NCI-H82 treated with DMSO at 0.1 percent for 48 hours (cell line): ENCODE measurements at regions not wholly inside any gene's neighbourhood (a gene's known extent, or its start where the extent isn't known, plus 50 kb on each side); places are given as distances from the start of the nearest gene placed in this dataset.
"Not testable (repeated sequence)": the region's sequence is repeated elsewhere in the genome, so short reads cannot be mapped to it uniquely, and the experiment has no call there.

Experiments
- DNase-seq: peaks from one replicate; lab custom pipeline; 2025; ENCODE audit not compliant: unreplicated experiment; lab: John Stamatoyannopoulos, UW

DNA sequence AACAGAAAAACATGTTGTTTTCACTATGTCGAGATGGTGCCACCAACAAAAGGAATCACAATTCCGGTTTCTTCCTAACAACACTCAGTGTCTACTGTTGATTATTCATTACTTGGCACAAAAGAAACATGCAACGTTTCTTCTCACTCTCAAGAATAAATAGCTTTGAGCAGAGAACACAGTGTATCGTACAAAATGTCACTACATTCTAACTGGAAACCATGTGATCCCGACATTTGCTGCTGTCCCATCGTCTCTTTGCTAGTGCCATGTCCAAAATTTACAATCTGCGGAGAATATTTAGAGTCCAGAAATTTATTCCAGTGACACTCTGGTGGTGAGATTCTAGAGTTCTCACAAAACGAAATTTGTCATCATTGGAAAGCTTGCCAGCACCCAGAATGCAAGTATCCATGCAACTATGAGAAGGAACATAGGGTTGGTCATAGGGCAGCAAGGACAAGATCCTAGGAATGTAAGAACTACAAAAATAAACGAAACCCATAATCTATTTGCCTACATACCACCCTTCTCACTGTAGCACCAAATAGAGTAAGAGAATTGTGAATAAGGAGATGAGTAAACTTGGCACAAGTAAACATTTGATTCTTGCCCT, 505.1 kb downstream of the LTN1 start:
- no peak for DNase-seq

DNA sequence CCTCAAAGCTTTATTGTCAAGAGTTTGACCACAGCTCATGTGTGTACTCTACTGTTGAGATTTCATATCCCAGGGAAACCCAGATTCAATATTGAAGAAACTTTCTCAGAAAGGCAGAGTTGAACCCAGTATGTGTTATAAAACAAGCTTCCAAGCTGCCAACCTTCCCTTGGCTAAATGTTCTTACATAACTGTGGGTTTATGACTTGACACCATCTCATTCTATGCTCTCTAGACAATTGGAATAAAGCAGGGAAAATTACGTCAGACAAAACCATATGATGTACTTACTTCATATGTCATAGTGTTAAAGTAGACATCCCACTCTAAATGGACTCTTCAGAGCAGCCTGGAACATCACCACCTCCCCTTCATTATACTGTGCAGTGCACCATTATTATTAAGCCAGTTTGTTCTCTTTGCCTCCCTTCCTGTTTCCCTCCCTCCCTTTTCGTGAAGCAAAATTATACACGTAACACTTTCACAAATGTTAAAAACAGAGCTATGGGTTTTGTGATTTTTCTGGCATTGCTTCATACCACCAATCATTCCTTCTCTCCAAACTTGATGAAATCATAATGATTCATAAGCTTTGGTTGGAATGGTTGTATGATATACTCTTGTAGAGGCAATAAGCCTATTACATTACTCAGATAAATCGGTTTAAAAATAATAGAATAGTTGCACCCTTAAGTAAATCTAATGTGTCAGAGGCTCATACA, 507.2 kb downstream of the LTN1 start:
- DNase-seq = no peak

DNA sequence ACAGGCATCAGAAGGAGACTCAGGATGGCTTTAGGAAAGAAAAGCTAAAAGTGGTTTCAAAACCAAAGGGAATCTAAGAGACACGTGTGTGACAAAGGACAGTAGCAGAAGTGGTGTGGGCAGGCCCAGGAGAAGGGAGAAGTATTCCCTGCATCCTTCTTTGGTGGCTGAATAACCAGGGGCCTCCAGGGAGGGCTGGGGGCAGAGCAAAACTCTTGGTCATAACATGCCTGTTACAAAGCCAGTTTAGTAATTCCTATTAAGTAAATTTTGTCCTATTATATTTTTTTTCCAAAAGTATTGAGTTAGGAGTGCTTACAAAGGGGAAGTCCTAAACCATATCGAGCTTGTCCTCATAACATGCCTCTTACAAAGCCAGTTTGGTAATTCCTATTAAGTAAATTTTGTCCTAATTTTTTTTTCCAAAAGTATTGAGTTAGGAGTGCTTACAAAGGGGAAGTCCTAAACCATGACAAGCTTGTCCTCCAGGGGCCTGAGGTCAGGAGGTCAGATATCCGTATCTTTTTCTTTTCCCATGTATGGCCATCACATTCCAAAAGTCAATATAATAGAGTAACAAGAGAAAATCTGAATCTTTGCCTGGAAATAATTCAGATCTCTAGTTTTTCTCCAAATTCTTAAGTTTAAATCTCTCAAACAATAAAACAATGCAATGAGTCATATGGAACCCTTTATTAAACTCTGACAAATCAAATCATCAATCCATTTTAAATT, 509.2 kb downstream of the LTN1 start:
- no peak for DNase-seq

GRCh38 chr21:28482657-28483056, 510.0 kb downstream of the LTN1 start:
- DNase-seq = no peak

DNA sequence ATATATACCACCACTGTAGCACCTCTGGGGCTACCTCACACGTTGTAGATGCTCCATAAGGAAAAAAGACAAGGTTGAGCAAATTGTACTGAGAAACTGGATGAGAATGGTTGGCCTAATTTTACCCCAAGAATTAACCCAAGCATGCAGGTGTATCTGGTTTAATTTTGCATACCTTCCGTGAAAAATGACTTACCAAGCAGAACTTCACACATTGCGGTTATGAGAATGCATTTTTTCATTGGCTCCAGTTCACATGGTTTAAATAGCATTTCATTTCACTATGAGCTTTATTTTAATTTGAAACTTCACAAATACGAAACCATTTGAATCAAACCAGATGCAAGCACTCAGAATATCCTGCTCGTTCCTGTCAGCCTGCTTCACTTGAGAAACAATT, 512.2 kb downstream of the LTN1 start:
- no peak for DNase-seq

- no peak for DNase-seq
Measured at GRCh38 chr21:28473530-28474220, 519.0 kb downstream of the LTN1 start.

- DNase-seq = not testable (repeated sequence)
Measured at GRCh38 chr21:28472543-28472942, 520.1 kb downstream of the LTN1 start.

DNA sequence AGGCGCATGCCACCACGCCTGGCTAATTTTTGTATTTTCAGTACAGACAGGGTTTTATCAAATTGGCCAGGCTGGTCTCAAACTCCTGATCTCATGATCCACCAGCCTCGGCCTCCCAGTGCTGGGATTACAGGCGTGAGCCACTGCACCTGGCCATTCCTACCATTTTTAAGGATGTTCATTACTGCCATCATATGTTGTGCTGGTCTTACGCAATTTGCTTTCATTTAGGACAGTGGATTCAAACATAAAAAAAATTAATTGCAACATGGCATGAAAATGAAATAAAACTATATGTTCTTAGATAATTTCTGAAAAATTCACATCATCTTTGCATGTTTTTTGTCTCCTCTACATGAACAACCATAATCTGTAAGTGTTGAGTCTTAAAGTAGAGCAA, 527.7 kb downstream of the LTN1 start:
- no peak for DNase-seq

- DNase-seq = no peak
Measured at GRCh38 chr21:28464095-28464494, 528.6 kb downstream of the LTN1 start.

DNA sequence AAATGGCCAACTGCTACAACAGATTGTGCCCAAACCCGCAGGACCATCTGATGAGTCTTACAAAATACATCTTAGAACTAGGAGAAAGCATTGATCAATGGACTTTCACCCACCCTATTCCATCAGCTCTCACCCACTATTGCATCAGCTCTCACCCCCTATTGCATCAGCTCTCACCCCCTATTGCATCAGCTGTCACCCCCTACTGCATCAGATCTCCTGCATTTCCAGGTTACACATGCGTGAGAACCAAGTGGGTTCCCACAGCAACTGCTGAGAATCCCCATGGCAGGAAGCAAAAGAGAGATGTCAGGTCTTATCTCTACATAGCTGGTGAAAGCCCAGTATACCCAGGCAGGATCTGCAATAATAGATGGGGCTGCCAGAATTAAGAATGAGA, 533.5 kb downstream of the LTN1 start:
- DNase-seq = no peak

DNA sequence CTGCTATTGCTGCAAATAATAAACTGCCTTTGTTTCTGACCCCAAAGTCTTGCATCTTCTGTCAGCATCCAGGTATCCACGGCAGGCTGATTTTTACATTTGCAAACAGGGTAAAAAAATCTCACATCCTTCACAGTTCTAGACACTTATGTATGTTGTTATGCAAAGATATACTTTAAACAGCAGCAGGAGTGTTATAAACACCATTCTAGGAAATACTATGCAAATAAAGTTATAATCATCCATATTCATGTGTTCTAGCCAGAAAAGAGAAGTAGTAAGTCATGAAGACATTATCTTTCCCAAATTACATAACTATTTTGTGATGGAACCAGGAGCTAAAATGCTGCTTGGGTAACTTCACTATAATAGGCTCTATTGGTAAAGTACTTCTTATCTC, 534.2 kb downstream of the LTN1 start:
- DNase-seq = no peak

DNA sequence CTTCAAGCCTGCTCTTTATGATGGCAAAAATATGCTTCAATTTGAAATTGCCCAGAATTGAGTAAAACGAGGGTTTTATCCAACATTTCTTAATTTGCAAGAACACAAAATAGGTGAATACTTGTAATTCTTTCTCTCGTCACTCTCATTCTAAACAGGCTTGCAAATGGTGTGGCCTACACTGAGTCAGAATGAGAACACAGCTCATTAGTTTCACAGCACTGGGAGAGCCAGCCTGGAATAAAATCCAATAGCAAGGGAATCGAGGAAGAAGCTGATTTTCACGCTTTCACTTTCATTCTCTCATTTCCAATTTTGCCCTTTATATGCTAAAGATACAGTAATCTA, 537.5 kb downstream of the LTN1 start:
- no peak for DNase-seq

- DNase-seq = no peak
Measured at GRCh38 chr21:28454564-28455252, 538.0 kb downstream of the LTN1 start.

DNA sequence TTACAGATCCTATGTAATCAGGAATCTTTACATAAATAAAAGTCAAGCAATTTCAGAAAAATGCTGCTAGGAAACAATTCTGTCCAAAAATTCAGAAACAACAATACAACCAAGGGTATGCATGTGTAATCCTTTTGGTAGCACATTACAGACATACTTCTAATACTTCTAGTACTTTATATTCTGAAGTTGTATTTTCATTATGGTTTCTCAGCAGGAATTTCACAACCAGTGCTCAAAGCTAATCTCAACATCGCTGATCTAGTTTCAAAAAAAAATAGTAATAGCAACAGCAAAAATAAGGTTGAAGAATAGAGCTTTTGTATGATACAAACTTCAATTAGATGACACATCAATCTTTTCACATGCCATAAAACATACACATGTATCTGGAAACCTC, 545.2 kb downstream of the LTN1 start:
- no peak for DNase-seq

DNA sequence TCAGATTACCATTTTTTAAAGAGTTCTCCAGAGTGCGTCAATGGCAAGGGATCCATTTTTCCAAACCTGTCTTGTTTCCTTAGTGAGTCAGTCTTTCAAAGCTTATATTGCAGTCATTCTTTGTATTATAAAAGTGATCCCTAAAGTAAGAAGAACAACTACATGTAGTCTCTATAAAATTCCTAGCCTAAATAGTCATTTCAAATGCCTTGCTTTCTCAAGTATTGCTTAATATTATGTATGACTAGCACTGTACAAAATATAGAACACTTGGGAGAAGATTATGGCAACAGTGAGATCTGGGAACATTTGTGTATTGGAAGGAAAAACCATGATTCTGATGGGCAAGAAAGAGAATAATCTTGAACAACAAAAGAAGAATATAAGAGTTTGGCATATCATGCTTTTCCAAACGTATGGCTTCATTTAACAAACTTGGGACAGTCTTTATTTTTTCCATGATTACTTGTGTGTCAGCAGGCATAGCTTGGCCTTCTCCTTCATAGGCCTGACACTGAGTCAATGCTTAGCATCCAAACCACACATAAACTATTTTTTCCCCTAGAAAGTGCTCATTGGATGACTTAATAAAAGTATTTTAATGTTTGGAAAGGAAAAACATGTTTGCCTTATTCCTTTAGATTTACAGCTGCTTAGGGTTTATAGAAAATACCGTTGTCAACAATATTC, 547.4 kb downstream of the LTN1 start:
- no peak for DNase-seq

- DNase-seq = no peak
Measured at GRCh38 chr21:28444557-28444956, 548.1 kb downstream of the LTN1 start.

GRCh38 chr21:28444111-28444510, 548.6 kb downstream of the LTN1 start:
- DNase-seq = no peak

GRCh38 chr21:28442624-28443023, 550.1 kb downstream of the LTN1 start:
- DNase-seq = no peak

GRCh38 chr21:28442085-28442484, 550.6 kb downstream of the LTN1 start:
- no peak for DNase-seq

DNA sequence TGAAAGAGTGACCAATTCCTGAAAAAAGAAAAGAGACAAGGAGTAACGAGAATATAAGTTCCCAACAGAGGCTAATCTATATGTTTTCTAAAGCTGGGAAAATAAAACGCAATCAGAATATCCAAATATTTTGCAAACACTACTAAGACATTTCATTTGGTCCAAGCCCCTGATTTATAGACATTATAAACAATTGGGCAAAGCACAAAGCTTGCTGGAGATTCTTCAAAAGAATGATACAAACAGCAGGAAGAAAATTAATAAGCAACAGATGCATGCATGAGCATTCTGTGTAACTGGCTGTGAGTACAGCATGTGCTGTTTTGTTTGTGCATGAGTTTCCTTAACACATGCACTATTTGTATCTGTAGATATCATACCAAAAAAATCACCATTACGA, 552.9 kb downstream of the LTN1 start:
- DNase-seq = no peak

DNA sequence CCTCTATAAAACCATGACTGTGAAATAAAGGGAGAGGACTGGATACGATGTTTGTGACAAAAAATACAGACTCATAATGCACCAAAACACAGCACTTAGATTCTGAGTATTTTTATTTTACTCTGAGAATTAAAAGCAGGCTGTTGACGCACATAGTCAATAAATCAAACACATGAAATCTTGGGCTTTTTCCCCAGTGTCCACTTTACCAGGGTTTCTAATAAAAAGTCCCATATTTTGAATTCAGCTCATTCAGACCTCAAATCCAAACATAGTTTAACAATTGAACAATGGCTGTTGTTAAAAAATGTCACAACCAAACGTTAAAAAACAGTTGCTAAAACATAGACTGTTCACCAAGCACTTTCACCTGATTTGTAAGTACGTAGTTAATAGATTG, 553.4 kb downstream of the LTN1 start:
- DNase-seq = no peak
